PC-9 (cell line): ENCODE measurements at regions not wholly inside any gene's neighbourhood (a gene's known extent, or its start where the extent isn't known, plus 50 kb on each side); places are given as distances from the start of the nearest gene placed in this dataset.

Experiments used
- BruUV-seq: library from RNA; stranded (reverse); fragments of 400-500 nt; replicated peaks from 2 replicates; lab custom pipeline; 2021; lab: Mats Ljungman, UMichigan
- CTCF ChIA-PET: fragments of 300-600 bp; sonication (Branson Sonifier 250); formaldehyde crosslinking; loops from one replicate; lab custom pipeline; 2022; ENCODE audit warnings: antibody characterized with exemption; lab: Charles Lee
- POLR2A ChIA-PET: fragments of 300-600 bp; sonication (Branson Sonifier 250); formaldehyde crosslinking; loops from one replicate; lab custom pipeline; 2022; ENCODE audit warnings: antibody characterized with exemption; ENCODE audit not compliant: unreplicated experiment; lab: Charles Lee
- DNase-seq, 2 experiments: peaks; one replicate each; pipeline versions ENCODE4 v3.0.0 to v3.0.0-alpha.2; 2015 to 2022; ENCODE audit warnings: mixed read lengths in 1 of 2
- H2AFZ ChIP-seq: fragments of 200-600 bp; sonication (generic); 2 replicates; pipeline ENCODE4 v1.8.1; 2017; ENCODE audit warnings: antibody characterized with exemption
- H3F3A ChIP-seq: fragments of 200-600 bp; sonication (generic); 2 replicates; pipeline ENCODE4 v1.8.1; 2017; ENCODE audit warnings: antibody characterized with exemption, mild to moderate bottlenecking, low read depth; ENCODE audit not compliant: insufficient read depth
- H3K27ac ChIP-seq: fragments of 200-600 bp; sonication (generic); 2 replicates; pipeline ENCODE4 v1.6.1; 2016; ENCODE audit warnings: mixed run types
- H3K27me3 ChIP-seq: fragments of 200-600 bp; sonication (generic); 2 replicates; pipeline ENCODE4 v1.6.1; 2016; ENCODE audit warnings: low read depth, mixed run types; ENCODE audit not compliant: insufficient read depth
- H3K36me3 ChIP-seq: fragments of 200-600 bp; sonication (generic); 2 replicates; pipeline ENCODE4 v1.6.1; 2016; ENCODE audit warnings: low read depth, mixed run types
- H3K4me1 ChIP-seq: fragments of 200-600 bp; sonication (generic); replicated peaks from 2 replicates; pipeline ENCODE4 v1.6.1; 2016; ENCODE audit warnings: mixed run types; ENCODE audit not compliant: insufficient read depth
- H3K4me2 ChIP-seq: fragments of 200-600 bp; sonication (generic); 2 replicates; pipeline ENCODE4 v1.6.1; 2017; ENCODE audit warnings: mixed run types
- H3K4me3 ChIP-seq: fragments of 200-600 bp; sonication (generic); 2 replicates; pipeline ENCODE4 v1.6.1; 2016; ENCODE audit warnings: mixed run types
- H3K79me2 ChIP-seq: fragments of 200-600 bp; sonication (generic); 2 replicates; pipeline ENCODE4 v1.6.1; 2017; ENCODE audit warnings: low read depth, mixed run types
- H3K9me2 ChIP-seq: fragments of 200-600 bp; sonication (generic); 2 replicates; pipeline ENCODE4 v1.8.1; 2017; ENCODE audit warnings: mild to moderate bottlenecking; ENCODE audit not compliant: insufficient read depth
- H3K9me3 ChIP-seq: fragments of 200-600 bp; sonication (generic); 2 replicates; pipeline ENCODE4 v1.8.1; 2016; ENCODE audit warnings: low read depth; ENCODE audit not compliant: insufficient read depth
- H4K20me1 ChIP-seq: fragments of 200-600 bp; sonication (generic); 2 replicates; pipeline ENCODE4 v1.8.1; 2017; ENCODE audit not compliant: insufficient read depth
- EZH2 ChIP-seq: fragments of 200-600 bp; sonication (generic); IDR thresholded peaks from 2 replicates; pipeline ENCODE4 v1.8.0; 2017; ENCODE audit warnings: antibody characterized with exemption, low read depth
- intact Hi-C: fragments of 100-400 bp; cut with micrococcal nuclease; formaldehyde crosslinking; loops from one replicate; pipeline ENCODE4 v1.10.0; 2022; ENCODE audit not compliant: unreplicated experiment
- TF ChIP-seq, protein P1 (sequence below): fragments of 200-600 bp; sonication (generic); conservative IDR thresholded peaks from 2 replicates; pipeline ENCODE4 v1.6.1; 2017; ENCODE audit warnings: mixed run types, antibody characterized with exemption, mild to moderate bottlenecking, moderate library complexity

DNA sequence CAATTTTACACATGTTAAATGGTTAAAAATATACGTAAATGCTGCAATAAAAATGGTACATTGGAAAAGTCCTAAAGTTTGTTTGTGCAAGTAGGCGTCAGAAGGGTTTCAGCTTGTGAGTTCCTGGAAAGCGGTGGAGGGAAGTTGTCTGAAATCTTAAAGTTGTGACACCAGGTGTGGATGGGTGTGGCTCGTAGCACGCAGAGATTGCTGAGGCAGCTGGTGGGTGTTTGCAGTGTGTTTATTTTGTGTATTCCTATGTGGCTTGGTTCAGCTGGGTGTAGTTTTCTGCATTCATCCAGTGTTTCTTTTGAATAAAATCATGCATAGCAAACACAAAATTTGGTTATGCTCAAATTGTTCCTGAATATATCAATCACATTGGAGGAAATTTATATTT is 136.8 kb upstream of the TBX3 start:
- TF ChIP-seq, protein P1, sequence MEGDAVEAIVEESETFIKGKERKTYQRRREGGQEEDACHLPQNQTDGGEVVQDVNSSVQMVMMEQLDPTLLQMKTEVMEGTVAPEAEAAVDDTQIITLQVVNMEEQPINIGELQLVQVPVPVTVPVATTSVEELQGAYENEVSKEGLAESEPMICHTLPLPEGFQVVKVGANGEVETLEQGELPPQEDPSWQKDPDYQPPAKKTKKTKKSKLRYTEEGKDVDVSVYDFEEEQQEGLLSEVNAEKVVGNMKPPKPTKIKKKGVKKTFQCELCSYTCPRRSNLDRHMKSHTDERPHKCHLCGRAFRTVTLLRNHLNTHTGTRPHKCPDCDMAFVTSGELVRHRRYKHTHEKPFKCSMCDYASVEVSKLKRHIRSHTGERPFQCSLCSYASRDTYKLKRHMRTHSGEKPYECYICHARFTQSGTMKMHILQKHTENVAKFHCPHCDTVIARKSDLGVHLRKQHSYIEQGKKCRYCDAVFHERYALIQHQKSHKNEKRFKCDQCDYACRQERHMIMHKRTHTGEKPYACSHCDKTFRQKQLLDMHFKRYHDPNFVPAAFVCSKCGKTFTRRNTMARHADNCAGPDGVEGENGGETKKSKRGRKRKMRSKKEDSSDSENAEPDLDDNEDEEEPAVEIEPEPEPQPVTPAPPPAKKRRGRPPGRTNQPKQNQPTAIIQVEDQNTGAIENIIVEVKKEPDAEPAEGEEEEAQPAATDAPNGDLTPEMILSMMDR: no peak
- POLR2A ChIA-PET: no interaction called here
- H4K20me1 ChIP-seq: no peaks in the 10 kb centered on the region
- H3K27ac ChIP-seq: no peak overlapping the region
- no peak overlapping the region for H3K4me3 ChIP-seq
- no peaks in the 10 kb centered on the region for H3K36me3 ChIP-seq
- no peaks in the 10 kb centered on the region for H3K9me2 ChIP-seq
- H3K27me3 ChIP-seq: peaks cover 71% of the 10 kb centered on the region
- no peaks in the 10 kb centered on the region for H3K4me1 ChIP-seq
- no peaks in the 10 kb centered on the region for H3F3A ChIP-seq
- no peaks in the 10 kb centered on the region for H3K79me2 ChIP-seq
- BruUV-seq: no TSS peak
- DNase-seq: no peak
- no peaks in the 10 kb centered on the region for H3K9me3 ChIP-seq
- intact Hi-C loops: no loop called here
- CTCF ChIA-PET: no interaction called here
- no peak overlapping the region for H3K4me2 ChIP-seq
- H2AFZ ChIP-seq: no peak overlapping the region

DNA sequence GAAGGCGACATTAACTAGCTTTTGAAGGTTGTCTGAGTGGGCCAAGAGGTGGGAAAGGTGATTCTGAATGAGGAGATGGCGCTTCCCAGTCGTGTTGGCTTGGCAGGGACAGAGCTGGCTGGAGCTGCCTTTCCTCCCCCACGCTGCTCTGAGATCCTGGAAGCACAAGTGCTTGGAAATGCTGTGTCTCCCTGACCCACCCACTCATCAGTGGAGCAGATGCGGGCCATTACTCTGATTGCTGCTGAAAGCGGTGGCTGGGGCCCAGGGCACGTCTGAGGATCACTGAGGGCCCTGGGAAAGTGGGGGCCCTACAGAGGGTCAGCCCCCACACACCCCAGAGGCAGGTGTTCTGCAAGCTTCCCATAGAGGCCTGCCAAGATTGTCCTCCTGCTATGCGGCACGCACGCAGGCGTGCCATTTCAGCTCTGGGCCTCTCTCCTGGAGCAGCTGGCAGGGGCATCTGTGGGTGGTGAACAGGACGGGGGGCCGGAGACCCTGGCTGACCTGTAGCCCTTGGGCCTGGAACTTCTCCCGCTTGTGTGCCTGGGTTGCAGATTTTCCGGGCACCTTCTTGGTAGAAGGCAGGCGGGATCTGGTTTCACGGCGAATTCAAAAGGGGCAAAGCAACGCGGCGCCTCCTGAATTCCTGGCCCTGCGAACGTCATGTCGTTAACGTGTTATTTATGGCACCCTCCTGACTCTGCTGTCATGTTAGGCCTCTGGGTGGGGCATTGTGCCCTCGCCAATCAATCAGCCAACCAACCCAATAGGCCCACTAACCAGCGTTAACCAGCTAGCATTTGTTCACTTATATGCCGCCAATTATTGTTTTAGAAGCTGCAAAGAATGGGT is 133.8 kb upstream of the TBX3 start:
- H3F3A ChIP-seq: no peaks in the 10 kb centered on the region; the same call in 1 of the 2 replicates
- 0 out of 2 replicates have a peak, but pooled peaks cover 6% of the 10 kb centered on the region for H3K4me1 ChIP-seq
- intact Hi-C loops: no loop called here
- H3K4me2 ChIP-seq: no peak overlapping the region
- no peaks in the 10 kb centered on the region for H3K9me2 ChIP-seq
- H3K27ac ChIP-seq: no peak overlapping the region
- DNase-seq: no peak
- BruUV-seq: no TSS peak
- no peaks in the 10 kb centered on the region for H3K79me2 ChIP-seq
- CTCF ChIA-PET: no interaction called here
- no peaks in the 10 kb centered on the region for H3K36me3 ChIP-seq
- TF ChIP-seq, protein P1: no peak
- no peak for TF ChIP-seq EZH2
- POLR2A ChIA-PET: no interaction called here
- no peaks in the 10 kb centered on the region for H3K9me3 ChIP-seq
- peaks cover 58% of the 10 kb centered on the region for H3K27me3 ChIP-seq
- H3K4me3 ChIP-seq: no peak overlapping the region
- no peaks in the 10 kb centered on the region for H4K20me1 ChIP-seq
- H2AFZ ChIP-seq: no peak overlapping the region

DNA sequence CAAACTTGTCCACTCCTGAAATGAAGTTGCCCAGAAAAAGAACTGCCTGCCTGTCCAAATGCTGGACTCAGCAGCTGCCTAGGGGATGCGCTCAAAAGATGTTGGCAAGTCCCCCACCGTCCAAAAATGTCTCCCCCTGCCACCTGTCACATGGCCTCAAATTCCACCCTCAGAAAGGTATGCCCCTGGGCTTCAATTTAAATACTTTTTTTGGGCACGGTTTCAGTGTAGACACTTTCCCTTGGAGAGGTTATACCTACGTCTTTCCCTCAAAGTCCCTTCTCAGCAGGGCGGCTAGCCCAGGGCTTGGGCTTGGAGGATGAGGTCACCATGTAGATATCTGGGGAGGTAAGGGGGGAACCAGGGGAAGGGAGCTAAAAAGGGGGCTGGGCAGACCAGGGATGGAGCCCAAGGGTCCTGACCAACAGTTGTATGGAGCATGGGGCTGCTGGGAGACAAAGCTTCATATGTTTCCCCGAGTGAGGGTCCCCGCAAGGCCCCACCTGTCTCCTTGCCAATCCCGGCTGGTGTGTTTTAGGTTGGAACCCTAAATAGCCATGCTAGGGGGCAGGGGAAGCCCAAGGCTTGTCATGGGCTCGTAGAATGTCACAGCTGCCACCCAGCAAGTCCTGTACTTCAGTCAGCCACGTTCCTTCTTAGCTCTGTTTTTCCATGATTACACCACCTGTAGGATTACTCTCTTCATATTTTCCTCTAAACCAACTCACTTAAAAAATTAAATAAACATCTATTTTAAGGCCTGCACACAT is 131.2 kb upstream of the TBX3 start:
- Histone ChIP-seq H3K79me2 (no peaks in the 10 kb centered on the region), H3K9me2 (no peaks in the 10 kb centered on the region), H3K36me3 (no peaks in the 10 kb centered on the region), H3K4me1 (0 out of 2 replicates have a peak, but pooled peaks cover 8% of the 10 kb centered on the region), H3K27ac (no peak overlapping the region), H2AFZ (no peak overlapping the region), H3K4me3 (no peak overlapping the region), H3K27me3 (peaks cover 44% of the 10 kb centered on the region), H3K4me2 (no peak overlapping the region), H3K9me3 (no peaks in the 10 kb centered on the region), H4K20me1 (no peaks in the 10 kb centered on the region), H3F3A (no peaks in the 10 kb centered on the region; the same call in 1 of the 2 replicates)
- BruUV-seq: no TSS peak
- intact Hi-C loops: no loop called here
- no peak for DNase-seq
- POLR2A ChIA-PET: no interaction called here
- TF ChIP-seq EZH2: no peak
- TF ChIP-seq, protein P1: no peak
- CTCF ChIA-PET: no interaction called here
